HG03460 (cell line): ENCODE measurements at regions not wholly inside any gene's neighbourhood (a gene's known extent, or its start where the extent isn't known, plus 50 kb on each side); places are given as distances from the start of the nearest gene placed in this dataset.

Experiments used
- ATAC-seq: cut with Tn5 transposase; IDR thresholded peaks from one replicate; pipeline ENCODE4 v1.9.1; 2021; ENCODE audit not compliant: unreplicated experiment

GRCh38 chr11:103850419-103851165 is 185.8 kb upstream of the DDI1 start:
- ATAC-seq: no peak

GRCh38 chr11:103851166-103851651 is 185.2 kb upstream of the DDI1 start:
- ATAC-seq: no peak
